ENCODE measurements at regions not wholly inside any gene's neighbourhood (a gene's known extent, or its start where the extent isn't known, plus 50 kb on each side); places are given as distances from the start of the nearest gene placed in this dataset.
"Not testable (repeated sequence)": the region's sequence is repeated elsewhere in the genome, so short reads cannot be mapped to it uniquely, and the experiment has no call there.

- no peak for TF ChIP-seq CTCF (IDR thresholded peaks at IDR 0.05; ENCODE audit: low read depth, low read length)
- no peak for DNase-seq (ENCODE audit: low read depth, low spot score)
- in situ Hi-C loops (cut with HindIII; ENCODE audit: low sequenced_read_pairs), result no loop called here
- H3K4me3 ChIP-seq (ENCODE audit: low read depth, low read length), result no peak overlapping the region
These were observed 600.4 kb downstream of the RFPL4B start for GRCh38 chr6:112947507-112947906.

DNA sequence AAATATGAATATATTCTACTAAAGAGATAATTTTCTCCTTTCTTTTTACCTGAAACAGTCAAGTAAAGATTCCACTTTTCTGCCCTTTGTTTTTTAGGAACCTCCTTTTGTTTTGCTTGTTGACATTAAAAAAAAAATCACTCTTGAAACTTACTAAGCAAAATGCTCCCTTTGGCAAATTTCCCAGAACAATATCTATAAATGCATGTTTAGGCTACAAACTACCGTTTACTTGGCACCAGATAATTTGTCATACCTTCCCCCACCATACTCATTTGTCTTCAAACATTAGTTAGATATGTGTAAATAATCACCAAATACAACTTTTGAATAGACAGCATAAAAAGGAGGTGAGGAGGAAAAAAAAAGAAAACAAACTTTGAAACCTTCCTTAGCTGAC lies 604.7 kb downstream of the RFPL4B start:
- TF ChIP-seq CTCF (IDR thresholded peaks at IDR 0.05; ENCODE audit: low read depth, low read length), result no peak
- no peak overlapping the region for H3K4me3 ChIP-seq (ENCODE audit: low read depth, low read length)
- no peak for DNase-seq (ENCODE audit: low read depth, low spot score)
- in situ Hi-C loops (cut with HindIII; ENCODE audit: low sequenced_read_pairs), result no loop called here

DNA sequence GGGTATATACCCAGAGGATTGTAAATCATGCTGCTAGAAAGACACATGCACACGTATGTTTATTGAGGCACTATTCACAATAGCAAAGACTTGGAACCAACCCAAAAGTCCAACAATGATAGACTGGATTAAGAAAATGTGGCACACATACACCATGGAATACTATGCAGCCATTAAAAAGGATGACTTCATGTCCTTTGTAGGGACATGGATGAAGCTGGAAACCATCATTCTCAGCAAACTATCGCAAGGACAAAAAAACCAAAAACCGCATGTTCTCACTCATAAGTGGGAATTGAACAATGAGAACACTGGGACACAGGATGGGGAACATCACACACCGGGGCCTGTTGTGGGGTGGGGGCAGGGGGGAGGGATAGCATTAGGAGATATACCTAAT lies 608.6 kb downstream of the RFPL4B start:
- in situ Hi-C loops (cut with HindIII; ENCODE audit: low sequenced_read_pairs); H3K4me3 ChIP-seq (ENCODE audit: low read depth, low read length): not testable (repeated sequence)

DNA sequence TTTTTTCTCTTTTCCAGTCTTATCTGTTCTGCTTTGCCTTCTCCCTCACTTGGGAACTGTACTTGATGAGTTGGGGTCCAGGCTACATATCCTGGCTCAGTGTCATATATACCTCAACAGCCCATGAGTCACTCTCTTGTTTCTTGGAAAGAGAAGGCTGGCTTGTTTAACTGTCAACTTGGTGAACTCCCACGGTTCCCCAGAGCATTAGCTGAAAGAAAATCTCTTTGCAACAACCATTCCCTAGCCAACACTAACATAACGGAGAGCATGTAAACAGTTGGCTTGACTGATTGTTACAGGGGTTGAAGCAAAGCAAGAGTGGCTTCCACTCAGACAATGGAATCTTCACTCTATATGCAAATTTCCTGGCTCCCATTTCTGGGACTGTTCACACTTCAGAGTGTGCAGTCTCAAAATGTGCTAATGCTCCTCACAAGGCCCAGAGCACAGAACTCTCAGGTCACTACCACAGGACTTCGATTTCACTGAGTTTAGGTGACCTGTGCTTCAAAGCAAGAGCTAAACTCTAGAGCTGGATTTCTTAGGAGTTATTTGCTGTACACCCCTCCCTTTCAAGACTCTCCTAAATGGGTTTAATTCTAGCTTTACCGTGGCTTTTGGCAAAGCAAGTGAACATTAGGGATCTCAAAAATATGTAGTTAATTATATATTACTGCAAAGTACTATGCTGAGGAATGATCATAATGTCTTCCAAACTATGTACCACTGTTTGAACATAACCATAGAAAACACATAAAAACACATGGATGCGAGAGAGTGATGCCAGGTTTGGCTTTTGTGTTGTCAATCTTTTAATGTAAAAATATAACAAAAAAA lies 609.8 kb downstream of the RFPL4B start:
- in situ Hi-C loops (cut with HindIII; ENCODE audit: low sequenced_read_pairs), result no loop called here
- no peak for TF ChIP-seq CTCF (IDR thresholded peaks at IDR 0.05; ENCODE audit: low read depth, low read length)
- peak; percentile 93 for DNase-seq (ENCODE audit: low read depth, low spot score)
- no peak overlapping the region for H3K4me3 ChIP-seq (ENCODE audit: low read depth, low read length)

More for the DNA sequence above, 608.6 kb downstream of the RFPL4B start:
- DNase-seq (ENCODE audit: low read depth, low spot score), result not testable (repeated sequence)

GRCh38 chr6:112957536-112957916 lies 610.4 kb downstream of the RFPL4B start:
- in situ Hi-C loops (cut with HindIII; ENCODE audit: low sequenced_read_pairs), result no loop called here
- H3K4me3 ChIP-seq (ENCODE audit: low read depth, low read length), result no peak overlapping the region
- no peak for DNase-seq (ENCODE audit: low read depth, low spot score)
- no peak for TF ChIP-seq CTCF (IDR thresholded peaks at IDR 0.05; ENCODE audit: low read depth, low read length)

DNA sequence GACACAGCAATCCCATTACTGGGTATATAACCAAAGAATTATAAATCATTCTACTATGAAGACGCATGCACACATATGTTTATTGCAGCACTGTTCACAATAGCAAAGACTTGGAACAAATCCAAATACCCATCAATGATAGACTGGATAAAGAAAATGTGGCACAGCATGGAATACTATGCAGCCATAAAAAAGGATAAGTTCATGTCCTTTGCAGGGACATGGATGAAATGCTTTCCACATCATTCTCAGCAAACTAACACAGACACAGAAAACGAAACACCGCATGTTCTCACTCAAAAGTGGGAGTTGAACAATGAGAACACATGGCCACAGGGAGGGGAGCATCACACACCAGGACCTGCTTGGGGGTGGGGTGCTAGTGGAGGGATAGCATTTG lies 613.0 kb downstream of the RFPL4B start:
- DNase-seq (ENCODE audit: low read depth, low spot score); in situ Hi-C loops (cut with HindIII; ENCODE audit: low sequenced_read_pairs); H3K4me3 ChIP-seq (ENCODE audit: low read depth, low read length): not testable (repeated sequence)

DNA sequence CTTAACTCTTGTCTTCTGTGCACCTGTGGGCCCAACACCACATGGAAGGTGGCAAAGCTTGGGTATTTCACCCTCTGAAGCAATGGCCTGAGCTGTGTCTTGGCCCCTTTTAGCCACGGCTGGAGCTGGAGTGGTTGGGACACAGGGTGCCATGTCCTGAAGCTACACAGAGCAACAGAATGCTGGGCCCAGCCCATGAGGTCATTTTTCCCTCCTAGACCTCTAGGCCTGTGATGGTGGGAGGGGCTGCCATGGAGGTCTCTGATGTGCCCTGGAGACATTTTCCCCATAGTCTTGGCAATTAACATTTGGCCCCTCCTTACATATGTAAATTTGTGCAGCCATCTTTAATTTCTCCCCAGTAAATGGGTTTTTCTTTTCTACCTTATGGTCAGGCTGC lies 620.8 kb downstream of the RFPL4B start:
- no peak overlapping the region for H3K4me3 ChIP-seq (ENCODE audit: low read depth, low read length)
- in situ Hi-C loops (cut with HindIII; ENCODE audit: low sequenced_read_pairs), result no loop called here
- DNase-seq (ENCODE audit: low read depth, low spot score), result no peak
- TF ChIP-seq CTCF (IDR thresholded peaks at IDR 0.05; ENCODE audit: low read depth, low read length), result no peak

Data from astrocyte of the spinal cord (primary cell).